Transverse colon (tissue), 4 donors: ENCODE measurements at regions not wholly inside any gene's neighbourhood (a gene's known extent, or its start where the extent isn't known, plus 50 kb on each side); places are given as distances from the start of the nearest gene placed in this dataset.

Source experiments
- DNase-seq: peaks from one replicate; pipeline ENCODE4 v3.0.0-alpha.2; 2019
- H3K27ac ChIP-seq, 4 donors: fragments of 200-600 bp; sonication (generic); 2 replicates each; pipeline ENCODE4 v1.5.1; 2016 to 2018; ENCODE audit warnings: inconsistent platforms in 4 of 4
- H3K27me3 ChIP-seq: fragments of 200-600 bp; sonication (generic); 2 replicates; pipeline ENCODE4 v1.5.1; 2017; ENCODE audit warnings: inconsistent platforms
- H3K36me3 ChIP-seq, 4 donors: fragments of 200-600 bp; sonication (generic); 2 replicates each; pipeline ENCODE4 v1.5.1; 2017 to 2019; ENCODE audit warnings: inconsistent platforms in 4 of 4
- H3K4me1 ChIP-seq, 4 donors: fragments of 200-600 bp; sonication (generic); 2 replicates each; pipeline ENCODE4 v1.5.1; 2017 to 2020; ENCODE audit warnings: inconsistent platforms in 4 of 4
- H3K4me3 ChIP-seq, 4 donors: fragments of 200-600 bp; sonication (generic); 1 replicate in 1 of 4; 2 replicates in 3 of 4; pipeline versions ENCODE4 v1.5.1 to v1.6.1; 2017 to 2019; ENCODE audit warnings: inconsistent platforms in 4 of 4
- H3K9me3 ChIP-seq, 2 donors: fragments of 200-600 bp; sonication (generic); 2 replicates each; pipeline ENCODE4 v1.5.1; 2017 to 2019; ENCODE audit warnings: inconsistent platforms in 2 of 2
- EP300 ChIP-seq: sonication (generic); formaldehyde crosslinking; IDR thresholded peaks from one replicate; pipeline ENCODE4 v1.6.1; 2017; ENCODE audit warnings: antibody characterized with exemption, low read depth
- POLR2A ChIP-seq: fragments of 450-650 bp; IDR thresholded peaks from one replicate; pipeline ENCODE4 v1.6.1; 2016; ENCODE audit warnings: antibody characterized with exemption, mild to moderate bottlenecking, moderate library complexity
- POLR2AphosphoS5 ChIP-seq, 3 donors: sonication (generic); formaldehyde crosslinking; IDR thresholded peaks; one replicate each; pipeline ENCODE4 v1.6.1; 2016; ENCODE audit warnings: antibody characterized with exemption in 3 of 3
- WGBS, 2 donors: methylation state at CpG; one replicate each; pipeline ENCODE4 v1.1.5; 2018; ENCODE audit warnings: low coverage in 1 of 2; 5-methylcytosine and 5-hydroxymethylcytosine counted together
- in situ Hi-C, 4 donors: fragments of 200-750 bp; cut with MboI; loops; one replicate each; pipeline versions ENCODE4 v1.15.0 to v1.15.1; 2017; ENCODE audit warnings: low sequenced_read_pairs in 3 of 4, low pct_ligation_motif_present in 1 of 4, low pct_unique_long_range_greater_than_20kb in 1 of 4
- intact Hi-C: fragments of 100-400 bp; cut with DNase I; formaldehyde crosslinking; loops from one replicate; pipeline ENCODE4 v1.15.1; 2023; ENCODE audit warnings: low total_unique reads
- TF ChIP-seq, protein P1 (sequence below), 5 experiments: fragments of 200-600 bp in 3 of 5; fragments of 450-650 bp in 2 of 5; sonication (generic) in 3 of 5; IDR thresholded peaks; 1 replicate in 2 of 5; 2 replicates in 3 of 5; pipeline ENCODE4 v1.5.1; 2016 to 2017; ENCODE audit warnings: antibody characterized with exemption in 5 of 5, inconsistent platforms in 3 of 5, mild to moderate bottlenecking in 2 of 5, moderate library complexity in 1 of 5

DNA sequence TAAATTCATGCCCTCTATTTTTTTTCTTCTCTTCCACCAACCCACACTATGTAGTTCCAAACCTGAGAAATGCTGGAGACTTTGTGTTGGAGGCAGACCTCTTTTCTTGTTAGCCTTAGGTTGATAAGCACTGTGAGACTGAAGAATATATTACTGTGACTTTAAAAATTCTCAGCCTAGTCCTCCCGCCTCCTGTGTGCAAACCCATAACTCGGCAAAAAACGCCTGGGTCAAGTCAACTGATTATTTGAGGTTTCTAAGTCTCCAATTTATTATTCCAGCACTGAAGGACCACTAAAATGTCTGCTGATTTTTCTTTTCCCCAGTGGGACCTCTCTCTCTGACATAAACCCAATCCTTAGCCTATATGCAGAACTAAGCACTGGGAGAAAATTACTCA is 1946.0 kb upstream of the RAG2 start:
- intact Hi-C loops, result no loop called here
- Histone ChIP-seq H3K9me3 (no peaks in the 10 kb centered on the region), H3K27ac (no peak overlapping the region), H3K36me3 (no peaks in the 10 kb centered on the region), H3K27me3 (no peaks in the 10 kb centered on the region), H3K4me3 (no peak overlapping the region), H3K4me1 (no peaks in the 10 kb centered on the region)
- TF ChIP-seq, protein P1, sequence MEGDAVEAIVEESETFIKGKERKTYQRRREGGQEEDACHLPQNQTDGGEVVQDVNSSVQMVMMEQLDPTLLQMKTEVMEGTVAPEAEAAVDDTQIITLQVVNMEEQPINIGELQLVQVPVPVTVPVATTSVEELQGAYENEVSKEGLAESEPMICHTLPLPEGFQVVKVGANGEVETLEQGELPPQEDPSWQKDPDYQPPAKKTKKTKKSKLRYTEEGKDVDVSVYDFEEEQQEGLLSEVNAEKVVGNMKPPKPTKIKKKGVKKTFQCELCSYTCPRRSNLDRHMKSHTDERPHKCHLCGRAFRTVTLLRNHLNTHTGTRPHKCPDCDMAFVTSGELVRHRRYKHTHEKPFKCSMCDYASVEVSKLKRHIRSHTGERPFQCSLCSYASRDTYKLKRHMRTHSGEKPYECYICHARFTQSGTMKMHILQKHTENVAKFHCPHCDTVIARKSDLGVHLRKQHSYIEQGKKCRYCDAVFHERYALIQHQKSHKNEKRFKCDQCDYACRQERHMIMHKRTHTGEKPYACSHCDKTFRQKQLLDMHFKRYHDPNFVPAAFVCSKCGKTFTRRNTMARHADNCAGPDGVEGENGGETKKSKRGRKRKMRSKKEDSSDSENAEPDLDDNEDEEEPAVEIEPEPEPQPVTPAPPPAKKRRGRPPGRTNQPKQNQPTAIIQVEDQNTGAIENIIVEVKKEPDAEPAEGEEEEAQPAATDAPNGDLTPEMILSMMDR (IDR thresholded peaks at IDR 0.05), result no peak
- TF ChIP-seq POLR2A (no peak), POLR2AphosphoS5 (IDR thresholded peaks at IDR 0.05) (no peak), EP300 (no peak)
- WGBS, 2 donors, result 75% methylated on average over 3 of the region's 3 CpGs; no CpG with 5 or more reads in 1 of the 2 donors
- in situ Hi-C loops, result no loop called here
- DNase-seq, result no peak

DNA sequence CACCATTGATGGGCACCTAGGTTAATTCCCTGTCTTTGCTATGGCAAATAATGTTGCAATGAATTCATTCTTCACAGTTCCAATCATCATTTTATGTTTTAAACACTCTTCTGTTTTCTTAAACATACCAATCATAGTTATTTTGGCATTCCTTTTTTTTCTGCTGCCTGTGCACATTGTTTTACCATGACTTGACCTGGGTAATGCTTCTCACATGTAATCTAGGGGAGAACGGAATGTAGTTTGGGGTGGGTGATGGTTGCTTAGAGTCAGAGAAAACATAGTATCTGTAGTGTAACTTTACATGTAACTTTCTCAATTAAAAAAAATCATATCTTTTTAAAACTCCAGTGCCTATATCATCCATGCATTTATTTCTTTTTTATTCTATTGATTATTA is 1945.3 kb upstream of the RAG2 start:
- in situ Hi-C loops, result no loop called here
- intact Hi-C loops, result no loop called here
- Histone ChIP-seq H3K27me3 (no peaks in the 10 kb centered on the region), H3K9me3 (no peaks in the 10 kb centered on the region), H3K36me3 (no peaks in the 10 kb centered on the region), H3K4me1 (no peaks in the 10 kb centered on the region), H3K27ac (no peak overlapping the region), H3K4me3 (no peak overlapping the region)
- 70 to 94% methylated on average over 1 of the region's 1 CpG for WGBS, 2 donors
- DNase-seq, result no peak
- TF ChIP-seq POLR2A (no peak), EP300 (no peak), POLR2AphosphoS5 (IDR thresholded peaks at IDR 0.05) (no peak)
- TF ChIP-seq, protein P1 (IDR thresholded peaks at IDR 0.05), result no peak

DNA sequence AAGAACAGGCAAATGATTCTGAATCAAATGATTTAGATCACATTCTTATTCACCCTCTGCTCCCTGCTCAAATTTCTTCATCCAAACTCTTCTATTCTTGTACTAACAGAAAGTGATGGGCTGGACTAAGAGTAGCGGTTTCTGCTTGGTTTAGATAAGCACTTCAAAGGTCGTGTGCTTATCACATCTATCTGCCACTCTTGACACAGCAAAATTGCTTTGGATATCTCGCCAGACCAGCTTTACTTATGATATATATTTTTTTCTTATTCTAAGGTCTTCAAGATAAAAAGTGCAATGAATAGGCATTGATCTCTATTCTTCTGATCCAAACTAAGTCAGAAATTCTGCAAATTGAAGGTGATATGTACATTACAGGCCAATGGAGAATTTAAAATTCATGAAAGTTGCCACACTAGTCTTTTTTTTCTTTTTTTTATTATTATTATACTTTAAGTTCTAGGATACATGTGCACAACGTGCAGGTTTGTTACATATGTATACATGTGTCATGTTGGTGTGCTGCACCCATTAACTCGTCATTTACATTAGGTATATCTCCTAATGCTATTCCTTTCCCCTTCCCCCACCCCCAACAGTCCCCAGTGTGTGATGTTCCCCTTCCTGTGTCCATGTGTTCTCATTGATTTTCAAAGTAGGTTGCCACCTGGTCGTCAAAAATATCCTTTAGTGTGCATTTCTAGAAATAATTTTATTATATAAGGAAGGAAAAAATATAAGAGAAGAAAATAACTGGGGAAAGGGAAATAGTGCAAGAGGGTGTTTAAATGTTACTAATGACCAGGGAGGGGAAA is 1941.0 kb upstream of the RAG2 start:
- intact Hi-C loops, result no loop called here
- H3K4me1 ChIP-seq, result no peaks in the 10 kb centered on the region
- no peak for DNase-seq
- no peak overlapping the region for H3K4me3 ChIP-seq
- TF ChIP-seq EP300 (no peak), POLR2AphosphoS5 (IDR thresholded peaks at IDR 0.05) (no peak), POLR2A (no peak)
- TF ChIP-seq, protein P1 (IDR thresholded peaks at IDR 0.05), result no peak
- no peak overlapping the region for H3K27ac ChIP-seq
- no peaks in the 10 kb centered on the region for H3K27me3 ChIP-seq
- no peaks in the 10 kb centered on the region for H3K36me3 ChIP-seq
- peaks cover 0 to 3% of the 10 kb centered on the region in 2 donors for H3K9me3 ChIP-seq
- WGBS, 2 donors, result 25 to 36% methylated on average over 6 of the region's 6 CpGs
- in situ Hi-C loops, result no loop called here

DNA sequence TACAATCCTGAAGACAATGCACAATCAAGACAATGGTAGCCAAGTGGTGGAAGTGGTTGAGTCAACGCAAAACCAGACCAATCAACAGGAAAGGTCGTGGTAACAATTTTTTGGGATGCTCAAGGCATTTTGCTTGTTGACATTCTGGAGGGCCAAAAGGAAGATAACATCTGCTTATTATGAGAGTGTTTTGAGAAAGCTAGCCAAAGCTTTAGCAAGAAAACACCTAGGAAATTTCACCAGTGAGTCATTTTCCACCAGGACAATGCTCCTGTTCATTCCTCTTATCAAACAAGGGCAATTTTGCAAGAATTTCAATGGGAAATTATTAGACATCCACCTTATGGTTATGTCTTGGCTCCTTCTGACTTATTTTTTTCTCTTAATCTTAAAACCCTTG is 1932.2 kb upstream of the RAG2 start:
- DNase-seq, result no peak
- H3K4me3 ChIP-seq, result no peak overlapping the region
- WGBS, 2 donors, result 66 to 68% methylated on average over 2 of the region's 2 CpGs
- TF ChIP-seq, protein P1 (IDR thresholded peaks at IDR 0.05), result no peak
- TF ChIP-seq POLR2A, result no peak
- TF ChIP-seq POLR2AphosphoS5 (IDR thresholded peaks at IDR 0.05), result no peak
- no peak for TF ChIP-seq EP300
- H3K27me3 ChIP-seq, result no peaks in the 10 kb centered on the region
- intact Hi-C loops, result no loop called here
- peaks cover 4 to 7% of the 10 kb centered on the region in 2 donors for H3K9me3 ChIP-seq
- H3K36me3 ChIP-seq, result no peaks in the 10 kb centered on the region
- H3K27ac ChIP-seq, result no peak overlapping the region
- no peaks in the 10 kb centered on the region for H3K4me1 ChIP-seq
- in situ Hi-C loops, result no loop called here
